ENCODE measurements at regions not wholly inside any gene's neighbourhood (a gene's known extent, or its start where the extent isn't known, plus 50 kb on each side); places are given as distances from the start of the nearest gene placed in this dataset.

GRCh38 chrX:100512471-100512870, 72.3 kb upstream of the TNMD start:
- DNase-seq, result no peak

DNA sequence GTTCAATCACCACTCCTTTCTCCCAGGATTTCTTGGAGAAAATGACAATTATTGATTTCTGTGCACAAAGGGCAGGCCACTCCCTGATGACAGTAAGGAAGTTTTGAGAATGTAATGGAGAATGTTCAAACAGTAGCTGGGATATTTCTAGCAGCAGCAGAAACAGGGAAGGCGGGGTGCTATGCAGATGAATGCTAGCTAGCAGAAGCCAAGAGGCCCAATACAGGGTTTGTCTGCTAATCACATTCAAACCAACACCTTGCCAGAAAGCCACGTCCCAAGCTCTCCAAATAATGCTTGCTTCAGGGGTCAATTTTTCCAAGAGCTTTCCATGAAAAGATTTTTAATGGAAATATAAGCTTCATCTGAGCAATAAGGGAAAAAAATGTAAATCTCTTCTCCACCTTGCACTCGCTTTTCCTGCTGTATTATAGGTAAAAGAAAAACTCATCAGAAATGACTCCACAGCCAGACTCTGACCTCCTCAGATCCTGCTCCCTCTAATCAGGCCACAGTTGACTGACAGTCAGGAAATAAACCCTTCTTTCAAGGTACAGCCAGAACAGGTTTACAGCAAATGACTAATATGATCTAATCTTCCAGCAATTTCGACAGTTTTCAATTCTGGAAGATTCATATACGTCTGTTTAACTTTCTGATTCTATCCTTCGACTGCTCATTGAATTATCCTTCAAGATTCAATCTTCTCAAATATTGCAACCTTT, 84.7 kb upstream of the PCDH19 start:
- peak; percentile 57 for DNase-seq

GRCh38 chrX:100491174-100491573, 81.1 kb upstream of the PCDH19 start:
- no peak for DNase-seq

- DNase-seq, result no peak
These were observed 77.7 kb upstream of the PCDH19 start for GRCh38 chrX:100487795-100488194.

DNA sequence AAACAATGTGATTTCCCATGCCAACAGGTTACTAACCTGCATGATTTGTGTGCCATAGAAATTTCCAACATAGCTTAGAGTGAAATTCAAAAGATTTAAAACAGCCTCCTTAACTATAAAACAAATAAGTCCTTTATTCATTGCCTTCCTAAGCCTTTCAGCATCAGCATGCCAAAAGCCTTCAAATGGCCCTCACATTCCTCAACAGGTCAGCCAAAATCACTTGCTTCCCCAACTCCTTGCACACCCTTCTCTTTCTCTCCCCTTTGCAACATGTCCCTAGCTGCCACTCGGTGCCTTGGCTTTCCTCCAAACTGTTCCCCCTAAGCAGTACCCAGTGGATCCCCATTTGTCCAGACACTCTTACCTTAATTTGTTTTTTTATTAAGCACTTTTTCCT, 74.9 kb upstream of the PCDH19 start:
- no peak for DNase-seq

- no peak for DNase-seq
These were observed 69.3 kb upstream of the PCDH19 start for GRCh38 chrX:100479329-100479728.

DNA sequence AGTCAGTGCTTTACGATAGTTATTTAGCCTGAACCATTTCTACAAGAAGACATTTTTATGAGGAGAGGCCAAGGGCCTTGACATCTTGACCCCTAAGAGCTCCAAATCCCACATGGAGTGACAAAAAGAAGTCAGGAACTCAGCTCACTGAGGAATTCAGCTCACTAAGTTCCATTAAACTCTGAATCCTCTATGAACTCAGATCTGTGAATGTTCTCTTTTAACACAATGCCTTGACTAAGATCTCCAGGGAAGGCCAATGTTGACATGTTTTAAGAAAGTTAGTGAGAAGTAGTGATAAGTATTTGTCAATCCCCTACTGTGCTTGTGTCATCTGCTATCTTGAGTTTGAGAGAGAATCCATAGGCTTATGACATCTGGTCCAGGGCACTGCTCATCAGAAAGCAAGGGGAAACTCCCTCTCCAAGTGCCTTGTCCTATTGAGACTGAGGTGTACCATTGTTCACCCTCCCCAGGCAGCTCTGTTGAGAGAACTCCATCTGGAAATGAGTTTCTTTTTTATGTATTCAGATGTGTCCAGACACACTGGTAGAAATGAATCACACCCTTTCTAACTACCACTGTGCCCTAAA, 68.7 kb upstream of the PCDH19 start:
- no peak for DNase-seq

DNA sequence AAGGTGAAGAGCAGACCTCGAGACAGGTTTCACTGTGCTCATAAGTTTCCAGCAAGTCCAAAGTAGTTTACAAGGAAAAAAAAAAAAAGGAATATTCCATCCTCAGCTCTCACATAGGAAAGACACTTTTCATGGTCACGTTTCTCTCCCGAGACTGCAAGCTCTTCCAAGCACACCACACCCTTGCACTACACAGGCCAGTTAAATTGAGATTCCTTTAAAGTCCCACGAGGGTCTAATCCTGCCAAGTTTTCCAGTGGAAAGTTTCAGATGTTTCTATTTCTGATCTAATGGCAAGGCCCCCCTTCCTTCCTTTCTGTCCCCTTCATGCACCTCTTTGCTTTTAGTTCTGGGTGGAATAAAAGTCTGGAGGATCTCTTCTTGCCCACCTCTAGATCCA, 67.9 kb upstream of the PCDH19 start:
- DNase-seq, result peak; percentile 72

- DNase-seq, result peak; percentile 60
These were observed 67.4 kb upstream of the PCDH19 start for GRCh38 chrX:100477467-100477866.
